Prostate gland (tissue), 2 donors: ENCODE measurements at regions not wholly inside any gene's neighbourhood (a gene's known extent, or its start where the extent isn't known, plus 50 kb on each side); places are given as distances from the start of the nearest gene placed in this dataset.

Source experiments
- POLR2A ChIP-seq: fragments of 450-650 bp; IDR thresholded peaks from one replicate; pipeline ENCODE4 v1.6.1; 2016; ENCODE audit warnings: antibody characterized with exemption, mild to moderate bottlenecking
- POLR2AphosphoS5 ChIP-seq: sonication (generic); formaldehyde crosslinking; IDR thresholded peaks from one replicate; pipeline ENCODE4 v1.6.1; 2017; ENCODE audit warnings: antibody characterized with exemption
- TF ChIP-seq, protein P1 (sequence below), 4 experiments: fragments of 200-600 bp in 2 of 4; fragments of 450-650 bp in 2 of 4; sonication (generic) in 2 of 4; IDR thresholded peaks; 1 replicate in 3 of 4; 2 replicates in 1 of 4; pipeline ENCODE4 v1.5.1; 2016 to 2019; ENCODE audit warnings: antibody characterized with exemption in 4 of 4, mild to moderate bottlenecking in 2 of 4, moderate library complexity in 2 of 4

DNA sequence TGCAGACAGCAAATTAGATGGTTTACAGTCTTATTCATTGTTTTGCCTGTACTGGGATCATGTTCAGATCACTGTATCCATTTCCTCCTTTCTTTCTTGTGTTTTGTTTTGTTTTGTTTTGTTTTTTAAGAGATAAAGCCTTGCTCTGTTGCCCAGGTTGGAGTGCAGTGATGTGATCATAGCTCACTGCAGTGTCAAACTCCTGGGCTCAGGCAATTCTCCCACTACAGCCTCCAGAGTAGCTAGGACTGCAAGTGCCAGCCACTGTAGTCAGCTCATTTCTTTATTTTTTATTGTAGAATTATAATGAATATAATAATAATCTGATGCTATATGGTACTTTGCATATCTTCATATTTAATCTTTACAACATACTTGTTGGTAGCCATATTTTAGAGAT lies 403.7 kb upstream of the B3GALT2 start:
- TF ChIP-seq, protein P1, sequence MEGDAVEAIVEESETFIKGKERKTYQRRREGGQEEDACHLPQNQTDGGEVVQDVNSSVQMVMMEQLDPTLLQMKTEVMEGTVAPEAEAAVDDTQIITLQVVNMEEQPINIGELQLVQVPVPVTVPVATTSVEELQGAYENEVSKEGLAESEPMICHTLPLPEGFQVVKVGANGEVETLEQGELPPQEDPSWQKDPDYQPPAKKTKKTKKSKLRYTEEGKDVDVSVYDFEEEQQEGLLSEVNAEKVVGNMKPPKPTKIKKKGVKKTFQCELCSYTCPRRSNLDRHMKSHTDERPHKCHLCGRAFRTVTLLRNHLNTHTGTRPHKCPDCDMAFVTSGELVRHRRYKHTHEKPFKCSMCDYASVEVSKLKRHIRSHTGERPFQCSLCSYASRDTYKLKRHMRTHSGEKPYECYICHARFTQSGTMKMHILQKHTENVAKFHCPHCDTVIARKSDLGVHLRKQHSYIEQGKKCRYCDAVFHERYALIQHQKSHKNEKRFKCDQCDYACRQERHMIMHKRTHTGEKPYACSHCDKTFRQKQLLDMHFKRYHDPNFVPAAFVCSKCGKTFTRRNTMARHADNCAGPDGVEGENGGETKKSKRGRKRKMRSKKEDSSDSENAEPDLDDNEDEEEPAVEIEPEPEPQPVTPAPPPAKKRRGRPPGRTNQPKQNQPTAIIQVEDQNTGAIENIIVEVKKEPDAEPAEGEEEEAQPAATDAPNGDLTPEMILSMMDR (IDR thresholded peaks at IDR 0.05): no peak
- TF ChIP-seq POLR2A (no peak), POLR2AphosphoS5 (no peak)
